H9 (cell line): ENCODE measurements at regions not wholly inside any gene's neighbourhood (a gene's known extent, or its start where the extent isn't known, plus 50 kb on each side); places are given as distances from the start of the nearest gene placed in this dataset.
A peak's percentile ranks its signal among the peaks of the same experiment; 100 is the strongest.

ENCODE experiments used
- DNase-seq: peaks from one replicate; pipeline ENCODE4 v3.0.0-alpha.2; 2017
- H2AFZ ChIP-seq: one replicate; pipeline ENCODE4 v1.6.1; 2013; ENCODE audit warnings: mild to moderate bottlenecking, low read length, control low read depth, moderate library complexity
- H2AK5ac ChIP-seq: 2 replicates; pipeline ENCODE4 v1.6.1; 2013; ENCODE audit warnings: low read length, control low read depth, mixed read lengths; ENCODE audit not compliant: insufficient read length
- H2BK120ac ChIP-seq: one replicate; pipeline ENCODE4 v1.6.1; 2013; ENCODE audit warnings: low read depth, mild to moderate bottlenecking, low read length, control low read depth, inconsistent platforms; ENCODE audit not compliant: poor library complexity, severe bottlenecking
- H2BK12ac ChIP-seq: 2 replicates; pipeline ENCODE4 v1.6.1; 2013; ENCODE audit warnings: low read length, control low read depth, mixed read lengths, low read depth; ENCODE audit not compliant: insufficient read length
- H2BK15ac ChIP-seq: 2 replicates; pipeline ENCODE4 v1.6.1; 2013; ENCODE audit warnings: low read depth, low read length, control low read depth
- H2BK20ac ChIP-seq: one replicate; pipeline ENCODE4 v1.6.1; 2013; ENCODE audit warnings: low read depth, mild to moderate bottlenecking, low read length, control low read depth, inconsistent platforms; ENCODE audit not compliant: poor library complexity, severe bottlenecking
- H2BK5ac ChIP-seq: 2 replicates; pipeline ENCODE4 v1.6.1; 2013; ENCODE audit warnings: low read length, control low read depth, mixed read lengths; ENCODE audit not compliant: insufficient read length
- H3K14ac ChIP-seq: 2 replicates; pipeline ENCODE4 v1.6.1; 2013; ENCODE audit warnings: low read length, control low read depth; ENCODE audit not compliant: insufficient read depth
- H3K18ac ChIP-seq: 2 replicates; pipeline ENCODE4 v1.6.1; 2013; ENCODE audit warnings: low read depth, mild to moderate bottlenecking, mixed read lengths, low read length, control low read depth; ENCODE audit not compliant: insufficient read length
- H3K23ac ChIP-seq: 2 replicates; pipeline ENCODE4 v1.6.1; 2013; ENCODE audit warnings: low read length, control low read depth, mixed read lengths, low read depth; ENCODE audit not compliant: insufficient read length
- H3K23me2 ChIP-seq: 2 replicates; pipeline ENCODE4 v1.6.1; 2013; ENCODE audit warnings: low read depth, mild to moderate bottlenecking, mixed read lengths, low read length, control low read depth; ENCODE audit not compliant: insufficient read length, poor library complexity, severe bottlenecking
- H3K27ac ChIP-seq: 2 replicates; pipeline ENCODE4 v1.5.1; 2013; ENCODE audit warnings: low read length, control low read depth, mixed read lengths, low read depth; ENCODE audit not compliant: insufficient read length
- H3K27me3 ChIP-seq: 2 replicates; pipeline ENCODE4 v1.6.1; 2013; ENCODE audit warnings: low read length, control low read depth, inconsistent platforms; ENCODE audit not compliant: insufficient read depth
- H3K4ac ChIP-seq: 2 replicates; pipeline ENCODE4 v1.6.1; 2013; ENCODE audit warnings: low read depth, mild to moderate bottlenecking, control low read depth, inconsistent platforms, low read length, moderate library complexity
- H3K4me1 ChIP-seq: 2 replicates; pipeline ENCODE4 v1.6.1; 2013; ENCODE audit warnings: low read length, control low read depth, inconsistent platforms; ENCODE audit not compliant: insufficient read depth
- H3K4me2 ChIP-seq: 2 replicates; pipeline ENCODE4 v1.6.1; 2013; ENCODE audit warnings: low read length, control low read depth, mixed read lengths; ENCODE audit not compliant: insufficient read length, insufficient read depth
- H3K56ac ChIP-seq: 2 replicates; pipeline ENCODE4 v1.6.1; 2013; ENCODE audit warnings: low read depth, mild to moderate bottlenecking, mixed read lengths, low read length, control low read depth; ENCODE audit not compliant: insufficient read length
- H3K79me1 ChIP-seq: 2 replicates; pipeline ENCODE4 v1.6.1; 2013; ENCODE audit warnings: low read depth, mild to moderate bottlenecking, moderate library complexity, low read length, control low read depth, inconsistent platforms; ENCODE audit not compliant: insufficient read depth, poor library complexity, severe bottlenecking
- H3K79me2 ChIP-seq: 2 replicates; pipeline ENCODE4 v1.6.1; 2013; ENCODE audit warnings: low read length, control low read depth, inconsistent platforms; ENCODE audit not compliant: insufficient read depth
- H3K9ac ChIP-seq: 2 replicates; pipeline ENCODE4 v1.6.1; 2013; ENCODE audit warnings: low read length, control low read depth, mixed read lengths; ENCODE audit not compliant: insufficient read length; ENCODE audit errors: extremely low read depth
- H3K9me3 ChIP-seq: one replicate; pipeline ENCODE4 v1.6.1; 2013; ENCODE audit warnings: low read depth, low read length, inconsistent platforms; ENCODE audit not compliant: control insufficient read depth
- H3T11ph ChIP-seq: one replicate; pipeline ENCODE4 v1.6.1; 2013; ENCODE audit warnings: mild to moderate bottlenecking, low read length, control low read depth, inconsistent platforms
- H4K20me1 ChIP-seq: one replicate; pipeline ENCODE4 v1.6.1; 2013; ENCODE audit not compliant: control insufficient read depth, insufficient read length, insufficient read depth
- H4K5ac ChIP-seq: 2 replicates; pipeline ENCODE4 v1.6.1; 2013; ENCODE audit warnings: low read depth, mild to moderate bottlenecking, mixed read lengths, low read length, control low read depth; ENCODE audit not compliant: insufficient read length
- H4K8ac ChIP-seq: replicated peaks from 2 replicates; pipeline ENCODE4 v1.6.1; 2013; ENCODE audit warnings: low read length, control low read depth, mixed read lengths, low read depth; ENCODE audit not compliant: insufficient read length
- H4K91ac ChIP-seq: 2 replicates; pipeline ENCODE4 v1.6.1; 2013; ENCODE audit warnings: low read depth, mild to moderate bottlenecking, moderate library complexity, mixed read lengths, low read length, control low read depth; ENCODE audit not compliant: insufficient read length
- H3K27ac Mint-ChIP-seq, 3 experiments: 2 replicates in 2 of 3; 3 replicates in 1 of 3; pipeline ENCODE4 v1.8.0; 2020 to 2021; ENCODE audit warnings: mixed read lengths in 3 of 3, mild to moderate bottlenecking in 1 of 3, moderate library complexity in 1 of 3
- H3K27me3 Mint-ChIP-seq: 2 replicates; pipeline ENCODE4 v1.8.0; 2021; ENCODE audit warnings: low read depth, mild to moderate bottlenecking, moderate library complexity, mixed read lengths
- H3K36me3 Mint-ChIP-seq, 3 experiments: 2 replicates in 2 of 3; 3 replicates in 1 of 3; pipeline ENCODE4 v1.8.0; 2020 to 2021; ENCODE audit warnings: low read depth in 3 of 3, mixed read lengths in 3 of 3; ENCODE audit not compliant: insufficient read depth in 1 of 3
- H3K4me1 Mint-ChIP-seq, 2 experiments: 2 replicates each; pipeline ENCODE4 v1.8.0; 2020; ENCODE audit warnings: mixed read lengths in 2 of 2
- H3K4me3 Mint-ChIP-seq, 2 experiments: 2 replicates in 1 of 2; 3 replicates in 1 of 2; pipeline ENCODE4 v1.8.0; 2020 to 2021; ENCODE audit warnings: mild to moderate bottlenecking in 2 of 2, mixed read lengths in 2 of 2, moderate library complexity in 1 of 2
- H3K9me3 Mint-ChIP-seq, 2 experiments: 2 replicates in 1 of 2; 3 replicates in 1 of 2; pipeline ENCODE4 v1.8.0; 2020; ENCODE audit warnings: mild to moderate bottlenecking in 2 of 2, mixed read lengths in 2 of 2, moderate library complexity in 1 of 2
- WGBS: extraction: QIAGEN DNeasy Blood & Tissue Kit; methylation state at CpG from one replicate; pipeline ENCODE4 v1.1.7; 2013; ENCODE audit warnings: missing lambda C conversion rate, low lambda C conversion rate, mixed read lengths; ENCODE audit not compliant: insufficient read length; ENCODE audit errors: extremely low coverage; 5-methylcytosine and 5-hydroxymethylcytosine counted together
- TF ChIP-seq, protein P1 (sequence below): fragments of 200-600 bp; sonication (generic); conservative IDR thresholded peaks from 3 replicates; pipeline ENCODE4 v1.8.0; 2021; ENCODE audit warnings: antibody characterized with exemption, mild to moderate bottlenecking

DNA sequence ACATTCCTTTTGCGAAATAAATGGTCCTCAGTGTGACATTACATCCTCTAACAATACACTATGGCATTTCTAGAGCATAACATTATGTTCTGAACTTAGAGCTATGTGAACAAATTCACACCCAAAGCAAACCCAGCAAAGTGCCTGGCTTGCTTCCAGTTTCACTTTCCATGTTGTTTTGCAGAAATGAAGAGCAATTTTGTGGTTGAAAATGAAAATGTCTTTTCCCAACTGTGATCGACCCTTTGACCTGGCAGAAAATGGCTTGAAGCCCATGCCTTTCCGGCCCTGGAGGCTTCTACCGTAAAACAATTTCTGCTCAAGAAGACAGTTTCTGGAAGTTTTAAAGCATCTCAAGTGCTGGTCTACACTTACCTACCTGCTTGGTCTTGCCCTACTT is 344.7 kb upstream of the RGMB start:
- H4K20me1 ChIP-seq = no peaks in the 10 kb centered on the region
- no peak overlapping the region for H3T11ph ChIP-seq
- no peaks in the 10 kb centered on the region for H3K9me3 ChIP-seq
- Mint-ChIP-seq H3K9me3 (no peaks in the 10 kb centered on the region), H3K27ac (no peak overlapping the region), H3K36me3 (no peaks in the 10 kb centered on the region; a peak in 1 of 7 replicates), H3K27me3 (no peaks in the 10 kb centered on the region), H3K4me1 (peaks cover 36 to 48% of the 10 kb centered on the region in 2 experiments), H3K4me3 (no peak overlapping the region)
- WGBS = no CpG with 5 or more reads among the region's 4 CpGs
- no peak overlapping the region for H4K8ac ChIP-seq
- no peak overlapping the region for H3K14ac ChIP-seq
- H2BK120ac ChIP-seq = no peak overlapping the region
- no peak overlapping the region for H4K91ac ChIP-seq
- no peak overlapping the region for H3K4ac ChIP-seq
- no peaks in the 10 kb centered on the region for H3K23me2 ChIP-seq
- TF ChIP-seq, protein P1, sequence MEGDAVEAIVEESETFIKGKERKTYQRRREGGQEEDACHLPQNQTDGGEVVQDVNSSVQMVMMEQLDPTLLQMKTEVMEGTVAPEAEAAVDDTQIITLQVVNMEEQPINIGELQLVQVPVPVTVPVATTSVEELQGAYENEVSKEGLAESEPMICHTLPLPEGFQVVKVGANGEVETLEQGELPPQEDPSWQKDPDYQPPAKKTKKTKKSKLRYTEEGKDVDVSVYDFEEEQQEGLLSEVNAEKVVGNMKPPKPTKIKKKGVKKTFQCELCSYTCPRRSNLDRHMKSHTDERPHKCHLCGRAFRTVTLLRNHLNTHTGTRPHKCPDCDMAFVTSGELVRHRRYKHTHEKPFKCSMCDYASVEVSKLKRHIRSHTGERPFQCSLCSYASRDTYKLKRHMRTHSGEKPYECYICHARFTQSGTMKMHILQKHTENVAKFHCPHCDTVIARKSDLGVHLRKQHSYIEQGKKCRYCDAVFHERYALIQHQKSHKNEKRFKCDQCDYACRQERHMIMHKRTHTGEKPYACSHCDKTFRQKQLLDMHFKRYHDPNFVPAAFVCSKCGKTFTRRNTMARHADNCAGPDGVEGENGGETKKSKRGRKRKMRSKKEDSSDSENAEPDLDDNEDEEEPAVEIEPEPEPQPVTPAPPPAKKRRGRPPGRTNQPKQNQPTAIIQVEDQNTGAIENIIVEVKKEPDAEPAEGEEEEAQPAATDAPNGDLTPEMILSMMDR = no peak
- no peak overlapping the region for H2BK15ac ChIP-seq
- no peak overlapping the region for H3K18ac ChIP-seq
- no peaks in the 10 kb centered on the region for H3K79me2 ChIP-seq
- peaks cover 4% of the 10 kb centered on the region; the same call in 1 of the 2 replicates for H3K4me1 ChIP-seq
- peak overlapping the region; percentile 40 for H2AFZ ChIP-seq
- no peak overlapping the region for H3K23ac ChIP-seq
- H3K79me1 ChIP-seq = no peaks in the 10 kb centered on the region
- H4K5ac ChIP-seq = no peak overlapping the region
- H2BK12ac ChIP-seq = no peak overlapping the region
- no peak overlapping the region for H3K9ac ChIP-seq
- no peak overlapping the region for H3K27ac ChIP-seq
- no peak overlapping the region for H2BK20ac ChIP-seq
- no peak for DNase-seq
- H2BK5ac ChIP-seq = no peak overlapping the region
- no peak overlapping the region for H3K56ac ChIP-seq
- no peaks in the 10 kb centered on the region for H3K27me3 ChIP-seq
- H3K4me2 ChIP-seq = no peak overlapping the region
- H2AK5ac ChIP-seq = no peak overlapping the region
